ENCODE measurements at regions not wholly inside any gene's neighbourhood (a gene's known extent, or its start where the extent isn't known, plus 50 kb on each side); places are given as distances from the start of the nearest gene placed in this dataset.
"Not testable (repeated sequence)": the region's sequence is repeated elsewhere in the genome, so short reads cannot be mapped to it uniquely, and the experiment has no call there.

- TF ChIP-seq CTCF (IDR thresholded peaks at IDR 0.05; ENCODE audit: low read depth, low read length) = no peak
- no peak overlapping the region for H3K4me3 ChIP-seq (replicated peaks in 1 of 2; ENCODE audit: low read depth in 2 of 2, low read length in 2 of 2)
- no peak for DNase-seq (ENCODE audit: low read depth in 2 of 2)
Measured at GRCh38 chr16:88196471-88197400, 186.0 kb upstream of the ZNF469 start.

GRCh38 chr16:88197481-88198456 lies 185.0 kb upstream of the ZNF469 start:
- no peak for DNase-seq (ENCODE audit: low read depth in 2 of 2)
- no peak overlapping the region for H3K4me3 ChIP-seq (replicated peaks in 1 of 2; ENCODE audit: low read depth in 2 of 2, low read length in 2 of 2)
- TF ChIP-seq CTCF (IDR thresholded peaks at IDR 0.05; ENCODE audit: low read depth, low read length) = no peak

- H3K4me3 ChIP-seq (replicated peaks in 1 of 2; ENCODE audit: low read depth in 2 of 2, low read length in 2 of 2); DNase-seq (ENCODE audit: low read depth in 2 of 2): not testable (repeated sequence)
Measured at GRCh38 chr16:88198457-88199295, 184.1 kb upstream of the ZNF469 start.

GRCh38 chr16:88199296-88200153 lies 183.2 kb upstream of the ZNF469 start:
- DNase-seq (ENCODE audit: low read depth in 2 of 2); H3K4me3 ChIP-seq (replicated peaks in 1 of 2; ENCODE audit: low read depth in 2 of 2, low read length in 2 of 2): not testable (repeated sequence)

GRCh38 chr16:88200154-88200895 lies 182.4 kb upstream of the ZNF469 start:
- not testable (repeated sequence) for DNase-seq (ENCODE audit: low read depth in 2 of 2); H3K4me3 ChIP-seq (replicated peaks in 1 of 2; ENCODE audit: low read depth in 2 of 2, low read length in 2 of 2)

GRCh38 chr16:88200896-88201185 lies 181.9 kb upstream of the ZNF469 start:
- no peak for TF ChIP-seq CTCF (IDR thresholded peaks at IDR 0.05; ENCODE audit: low read depth, low read length)
- no peak overlapping the region for H3K4me3 ChIP-seq (replicated peaks in 1 of 2; ENCODE audit: low read depth in 2 of 2, low read length in 2 of 2)
- DNase-seq (ENCODE audit: low read depth in 2 of 2) = no peak

GRCh38 chr16:88201611-88202010 lies 181.1 kb upstream of the ZNF469 start:
- H3K4me3 ChIP-seq (replicated peaks in 1 of 2; ENCODE audit: low read depth in 2 of 2, low read length in 2 of 2); DNase-seq (ENCODE audit: low read depth in 2 of 2): not testable (repeated sequence)
